ENCODE measurements at regions not wholly inside any gene's neighbourhood (a gene's known extent, or its start where the extent isn't known, plus 50 kb on each side); places are given as distances from the start of the nearest gene placed in this dataset.

- H3K27me3 ChIP-seq (ENCODE audit: control insufficient read depth, insufficient read depth): no peaks in the 10 kb centered on the region
- H3K9me3 ChIP-seq (ENCODE audit: control insufficient read depth, low read length): no peaks in the 10 kb centered on the region
- ATAC-seq (no peak), DNase-seq (peak in 1 of 3 donors; percentile 47)
- 93% methylated on average over 17 of the region's 17 CpGs for WGBS
- intact Hi-C loops (cut with DNase I): no loop called here
- H3K4me3 ChIP-seq (ENCODE audit: low read length): no peak overlapping the region
- H3K27ac ChIP-seq (ENCODE audit: low read length): no peak overlapping the region
- no peaks in the 10 kb centered on the region for H3K4me1 ChIP-seq (ENCODE audit: control insufficient read depth, insufficient read depth, low read length)
These were observed 647.2 kb downstream of the BNC2 start for GRCh38 chr9:16223074-16223871.

GRCh38 chr9:16230731-16231130 lies 639.7 kb downstream of the BNC2 start:
- WGBS: 94% methylated on average over 10 of the region's 10 CpGs
- H3K27me3 ChIP-seq (ENCODE audit: control insufficient read depth, insufficient read depth): no peaks in the 10 kb centered on the region
- no peaks in the 10 kb centered on the region for H3K4me1 ChIP-seq (ENCODE audit: control insufficient read depth, insufficient read depth, low read length)
- intact Hi-C loops (cut with DNase I): no loop called here
- no peak overlapping the region for H3K4me3 ChIP-seq (ENCODE audit: low read length)
- no peak for DNase-seq
- H3K9me3 ChIP-seq (ENCODE audit: control insufficient read depth, low read length): no peaks in the 10 kb centered on the region
- H3K27ac ChIP-seq (ENCODE audit: low read length): no peak overlapping the region
- ATAC-seq: no peak

GRCh38 chr9:16236311-16236710 lies 634.2 kb downstream of the BNC2 start:
- ATAC-seq (peak; percentile 74), DNase-seq (peak in 2 of 3 donors; percentile 30 to 44)
- H3K4me1 ChIP-seq (ENCODE audit: control insufficient read depth, insufficient read depth, low read length): no peaks in the 10 kb centered on the region
- H3K9me3 ChIP-seq (ENCODE audit: control insufficient read depth, low read length): no peaks in the 10 kb centered on the region
- no peak overlapping the region for H3K27ac ChIP-seq (ENCODE audit: low read length)
- 60% methylated on average over 8 of the region's 8 CpGs for WGBS
- H3K27me3 ChIP-seq (ENCODE audit: control insufficient read depth, insufficient read depth): no peaks in the 10 kb centered on the region
- intact Hi-C loops (cut with DNase I): no loop called here
- no peak overlapping the region for H3K4me3 ChIP-seq (ENCODE audit: low read length)

GRCh38 chr9:16236882-16237281 lies 633.6 kb downstream of the BNC2 start:
- DNase-seq (no peak), ATAC-seq (no peak)
- Histone ChIP-seq H3K27ac (ENCODE audit: low read length) (no peak overlapping the region), H3K27me3 (ENCODE audit: control insufficient read depth, insufficient read depth) (no peaks in the 10 kb centered on the region), H3K9me3 (ENCODE audit: control insufficient read depth, low read length) (no peaks in the 10 kb centered on the region), H3K4me3 (ENCODE audit: low read length) (no peak overlapping the region), H3K4me1 (ENCODE audit: control insufficient read depth, insufficient read depth, low read length) (no peaks in the 10 kb centered on the region)
- intact Hi-C loops (cut with DNase I): no loop called here
- WGBS: 65% methylated on average over 7 of the region's 7 CpGs

- no peak for ATAC-seq
- no peak for DNase-seq
- H3K27ac ChIP-seq (ENCODE audit: low read length): no peak overlapping the region
- no peaks in the 10 kb centered on the region for H3K27me3 ChIP-seq (ENCODE audit: control insufficient read depth, insufficient read depth)
- H3K4me1 ChIP-seq (ENCODE audit: control insufficient read depth, insufficient read depth, low read length): no peaks in the 10 kb centered on the region
- H3K4me3 ChIP-seq (ENCODE audit: low read length): no peak overlapping the region
- intact Hi-C loops (cut with DNase I): no loop called here
- 81% methylated on average over 5 of the region's 5 CpGs for WGBS
- no peaks in the 10 kb centered on the region for H3K9me3 ChIP-seq (ENCODE audit: control insufficient read depth, low read length)
These were observed 631.8 kb downstream of the BNC2 start for GRCh38 chr9:16238623-16239138.

GRCh38 chr9:16241231-16241630 lies 629.2 kb downstream of the BNC2 start:
- intact Hi-C loops (cut with DNase I): no loop called here
- Histone ChIP-seq H3K27ac (ENCODE audit: low read length) (no peak overlapping the region), H3K4me3 (ENCODE audit: low read length) (no peak overlapping the region), H3K27me3 (ENCODE audit: control insufficient read depth, insufficient read depth) (no peaks in the 10 kb centered on the region), H3K4me1 (ENCODE audit: control insufficient read depth, insufficient read depth, low read length) (peaks cover 2% of the 10 kb centered on the region), H3K9me3 (ENCODE audit: control insufficient read depth, low read length) (no peaks in the 10 kb centered on the region)
- DNase-seq: no peak
- no peak for ATAC-seq
- 94% methylated on average over 3 of the region's 3 CpGs for WGBS

GRCh38 chr9:16243798-16244197 lies 626.7 kb downstream of the BNC2 start:
- WGBS: 81% methylated on average over 5 of the region's 5 CpGs
- intact Hi-C loops (cut with DNase I): no loop called here

GRCh38 chr9:16245756-16246440 lies 624.6 kb downstream of the BNC2 start:
- 43% methylated on average over 1 of the region's 1 CpG for WGBS
- intact Hi-C loops (cut with DNase I): no loop called here

More at GRCh38 chr9:16243798-16244197, 626.7 kb downstream of the BNC2 start:
- peaks cover 3% of the 10 kb centered on the region for H3K4me1 ChIP-seq (ENCODE audit: control insufficient read depth, insufficient read depth, low read length)
- H3K27me3 ChIP-seq (ENCODE audit: control insufficient read depth, insufficient read depth): no peaks in the 10 kb centered on the region
- H3K4me3 ChIP-seq (ENCODE audit: low read length): no peak overlapping the region
- H3K27ac ChIP-seq (ENCODE audit: low read length): no peak overlapping the region
- ATAC-seq (no peak), DNase-seq (no peak)
- no peaks in the 10 kb centered on the region for H3K9me3 ChIP-seq (ENCODE audit: control insufficient read depth, low read length)

GRCh38 chr9:16246785-16247184 lies 623.7 kb downstream of the BNC2 start:
- intact Hi-C loops (cut with DNase I): no loop called here
- Histone ChIP-seq H3K9me3 (ENCODE audit: control insufficient read depth, low read length) (no peaks in the 10 kb centered on the region), H3K27ac (ENCODE audit: low read length) (no peak overlapping the region), H3K27me3 (ENCODE audit: control insufficient read depth, insufficient read depth) (no peaks in the 10 kb centered on the region), H3K4me3 (ENCODE audit: low read length) (no peak overlapping the region), H3K4me1 (ENCODE audit: control insufficient read depth, insufficient read depth, low read length) (peaks cover 3% of the 10 kb centered on the region)
- 56% methylated on average over 6 of the region's 6 CpGs for WGBS
- ATAC-seq: peak in 1 of 2 donors; percentile 11
- DNase-seq: no peak

More at GRCh38 chr9:16245756-16246440, 624.6 kb downstream of the BNC2 start:
- Histone ChIP-seq H3K27ac (ENCODE audit: low read length) (no peak overlapping the region), H3K27me3 (ENCODE audit: control insufficient read depth, insufficient read depth) (no peaks in the 10 kb centered on the region), H3K4me1 (ENCODE audit: control insufficient read depth, insufficient read depth, low read length) (peaks cover 3% of the 10 kb centered on the region), H3K9me3 (ENCODE audit: control insufficient read depth, low read length) (no peaks in the 10 kb centered on the region), H3K4me3 (ENCODE audit: low read length) (no peak overlapping the region)
- peak in 1 of 2 donors; percentile 50 for ATAC-seq
- no peak for DNase-seq

- Histone ChIP-seq H3K4me3 (ENCODE audit: low read length) (no peak overlapping the region), H3K4me1 (ENCODE audit: control insufficient read depth, insufficient read depth, low read length) (peaks cover 3% of the 10 kb centered on the region), H3K27ac (ENCODE audit: low read length) (no peak overlapping the region), H3K27me3 (ENCODE audit: control insufficient read depth, insufficient read depth) (no peaks in the 10 kb centered on the region), H3K9me3 (ENCODE audit: control insufficient read depth, low read length) (no peaks in the 10 kb centered on the region)
- peak; percentile 23 to 73 for ATAC-seq
- 56% methylated on average over 5 of the region's 5 CpGs for WGBS
- intact Hi-C loops (cut with DNase I): no loop called here
- peak in 1 of 3 donors; percentile 33 for DNase-seq
These were observed 623.1 kb downstream of the BNC2 start for GRCh38 chr9:16247188-16247875.

GRCh38 chr9:16248822-16249221 lies 621.6 kb downstream of the BNC2 start:
- Histone ChIP-seq H3K4me3 (ENCODE audit: low read length) (no peak overlapping the region), H3K27me3 (ENCODE audit: control insufficient read depth, insufficient read depth) (no peaks in the 10 kb centered on the region), H3K27ac (ENCODE audit: low read length) (no peak overlapping the region), H3K4me1 (ENCODE audit: control insufficient read depth, insufficient read depth, low read length) (peaks cover 3% of the 10 kb centered on the region), H3K9me3 (ENCODE audit: control insufficient read depth, low read length) (no peaks in the 10 kb centered on the region)
- 90% methylated on average over 6 of the region's 6 CpGs for WGBS
- no peak for ATAC-seq
- no peak for DNase-seq
- intact Hi-C loops (cut with DNase I): no loop called here

All from right cardiac atrium (tissue), 5 donors.